NCI-H146 treated with DMSO at 0.1 percent for 48 hours (cell line): ENCODE measurements at regions not wholly inside any gene's neighbourhood (a gene's known extent, or its start where the extent isn't known, plus 50 kb on each side); places are given as distances from the start of the nearest gene placed in this dataset.

Experiments used
- DNase-seq: peaks from one replicate; lab custom pipeline; 2025; ENCODE audit not compliant: unreplicated experiment; lab: John Stamatoyannopoulos, UW

DNA sequence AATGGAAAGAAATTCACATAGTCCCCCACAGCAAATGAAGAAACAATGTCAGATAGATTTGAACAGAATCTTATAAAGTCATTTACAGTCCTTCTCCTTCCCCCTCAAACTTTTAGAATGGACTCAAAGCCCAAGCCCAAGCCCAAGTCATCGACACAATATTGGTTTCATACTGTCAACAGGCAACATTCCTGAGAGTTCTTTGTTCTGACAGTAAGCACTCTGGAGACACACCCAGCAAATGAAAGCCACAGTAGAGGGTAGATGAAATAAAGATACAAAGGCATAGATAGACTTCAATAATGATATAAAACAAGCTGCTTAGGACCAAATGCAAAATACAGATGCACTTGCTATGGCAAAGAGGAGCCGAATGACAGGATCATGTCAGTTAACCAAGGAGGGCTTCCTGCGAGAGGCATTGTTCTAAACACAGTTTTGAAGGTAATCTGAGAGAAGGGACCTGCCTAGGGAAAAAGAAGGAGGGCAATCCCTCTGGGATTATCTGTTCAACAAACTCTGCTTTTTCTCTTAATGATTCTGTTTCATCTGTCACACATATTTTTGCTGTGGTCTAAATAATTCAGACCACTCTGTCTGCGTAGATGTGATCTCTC, 97.1 kb upstream of the MAP4K3 start:
- DNase-seq = no peak

DNA sequence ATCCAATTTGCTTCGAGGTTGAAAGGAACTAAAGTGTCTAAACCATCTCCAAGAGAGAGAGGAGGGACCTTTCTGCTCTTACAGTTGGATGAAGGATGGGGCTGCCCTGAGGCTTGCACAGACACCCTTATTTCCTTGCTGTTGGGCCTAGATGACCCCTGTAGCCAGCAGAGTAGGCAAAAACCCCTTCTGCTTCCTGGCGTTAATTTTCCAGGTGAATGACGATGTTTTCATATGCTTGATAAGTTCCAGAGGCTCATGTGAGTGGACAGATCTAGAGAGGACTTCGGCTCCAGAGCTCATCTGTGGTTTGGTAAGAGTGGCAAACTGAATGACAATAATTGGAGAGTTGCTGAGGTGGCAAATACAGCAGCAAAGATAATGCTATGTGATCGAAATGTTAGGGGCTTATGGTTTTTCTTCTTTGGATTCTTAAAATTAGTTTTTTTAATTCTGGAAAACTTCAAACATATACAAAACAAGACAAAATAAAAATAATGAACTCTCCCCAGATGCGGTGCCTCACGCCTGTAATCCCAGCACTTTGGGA, 98.6 kb upstream of the MAP4K3 start:
- no peak for DNase-seq

DNA sequence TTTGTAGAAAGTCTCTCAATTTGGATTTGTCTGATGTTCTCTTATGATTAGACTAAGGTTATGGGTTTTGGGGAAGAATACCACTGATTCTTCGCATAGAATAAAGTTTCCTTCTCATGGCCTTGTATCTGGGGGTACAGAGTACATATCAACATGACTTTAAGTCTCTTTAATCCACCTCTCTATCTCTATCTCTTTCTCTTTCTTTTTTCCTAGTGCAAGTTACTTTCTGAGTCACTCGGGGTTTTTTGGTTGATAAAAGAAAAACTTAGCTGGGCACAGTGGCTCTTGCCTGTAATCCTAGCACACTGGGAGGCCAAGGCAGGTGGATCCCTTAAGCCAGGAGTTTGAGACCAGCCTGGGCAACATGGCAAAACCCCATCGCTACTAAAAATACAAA, 100.1 kb upstream of the MAP4K3 start:
- DNase-seq = no peak

DNA sequence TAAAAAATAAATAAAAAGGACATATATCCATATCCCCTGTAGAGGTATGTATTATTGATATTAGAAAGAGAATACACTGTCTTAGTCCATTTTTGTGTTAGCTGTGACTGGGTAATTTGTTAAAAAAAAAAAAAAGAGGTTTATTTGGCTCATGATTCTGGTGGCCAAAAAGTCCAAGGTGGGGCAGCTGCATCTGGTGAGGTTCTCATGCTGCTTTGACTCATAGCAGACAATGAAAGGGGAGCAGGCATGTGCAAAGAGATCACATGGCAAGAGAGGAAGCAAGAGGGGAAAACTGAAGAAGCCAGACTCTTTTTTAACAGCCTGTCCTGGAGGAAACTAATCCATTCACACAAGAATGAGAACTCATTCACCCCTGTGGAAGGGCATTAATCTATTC, 101.6 kb upstream of the MAP4K3 start:
- no peak for DNase-seq

DNA sequence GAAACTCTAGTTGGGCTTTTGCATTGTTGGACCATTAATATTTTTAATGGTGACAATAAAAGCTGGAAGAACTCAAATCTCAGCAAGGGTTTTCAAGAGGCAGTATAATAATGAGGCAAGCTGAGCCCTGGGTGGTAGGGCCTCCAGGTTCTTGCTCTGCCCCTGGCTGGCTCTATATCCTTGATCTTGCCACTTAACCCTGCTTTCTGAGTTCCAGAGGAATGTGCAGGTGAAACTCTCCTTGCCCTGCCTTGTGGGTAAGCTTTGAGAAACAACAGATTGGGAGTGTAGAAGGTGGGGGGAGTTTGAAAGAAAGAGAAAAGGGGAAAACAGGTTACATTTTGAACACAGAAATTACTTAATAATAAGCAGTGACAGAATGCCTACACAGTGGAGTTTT, 103.3 kb upstream of the MAP4K3 start:
- no peak for DNase-seq

DNA sequence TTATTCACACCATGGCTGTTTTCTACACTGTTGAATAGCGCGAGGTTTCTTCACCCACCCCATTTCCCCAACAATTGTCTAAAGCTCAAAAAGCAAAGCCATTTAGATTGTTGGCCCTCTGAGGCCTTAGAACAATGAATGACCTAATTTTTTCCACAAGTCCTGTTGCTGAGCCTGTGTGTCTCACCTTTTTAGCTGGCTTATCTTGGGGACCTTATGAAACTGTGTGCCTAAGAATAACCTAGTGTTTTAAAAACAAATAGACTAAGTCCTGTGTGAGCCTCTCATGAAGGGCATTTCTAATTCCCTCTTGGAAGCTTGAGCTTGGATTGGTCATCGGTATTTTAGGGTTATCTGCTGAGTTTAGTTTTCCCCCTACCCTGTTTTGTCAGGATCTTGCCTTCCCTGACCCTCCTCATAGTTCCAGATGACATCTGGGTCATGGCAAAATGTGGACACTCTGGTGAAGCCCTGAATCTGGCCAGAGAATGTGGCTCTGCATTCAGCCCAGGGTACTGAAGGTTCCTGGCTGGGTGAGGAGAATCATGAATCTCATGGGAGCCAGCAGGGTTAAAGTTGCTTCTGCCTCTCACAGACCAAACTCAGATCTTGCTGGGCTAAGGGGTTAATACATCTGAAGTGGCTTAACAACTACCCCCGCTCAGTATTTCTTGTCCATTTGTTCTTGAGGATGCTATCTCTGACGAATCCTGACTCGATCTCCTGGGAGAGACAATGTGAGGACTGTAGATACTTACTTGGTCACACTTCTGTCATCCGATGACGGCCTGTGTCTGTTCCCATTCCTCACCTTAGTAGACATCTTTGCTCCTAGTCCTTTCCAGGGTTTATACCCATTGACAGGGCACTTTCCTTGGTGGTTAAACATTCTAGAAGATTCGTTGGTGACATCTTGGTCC, 104.2 kb upstream of the MAP4K3 start:
- DNase-seq = no peak

DNA sequence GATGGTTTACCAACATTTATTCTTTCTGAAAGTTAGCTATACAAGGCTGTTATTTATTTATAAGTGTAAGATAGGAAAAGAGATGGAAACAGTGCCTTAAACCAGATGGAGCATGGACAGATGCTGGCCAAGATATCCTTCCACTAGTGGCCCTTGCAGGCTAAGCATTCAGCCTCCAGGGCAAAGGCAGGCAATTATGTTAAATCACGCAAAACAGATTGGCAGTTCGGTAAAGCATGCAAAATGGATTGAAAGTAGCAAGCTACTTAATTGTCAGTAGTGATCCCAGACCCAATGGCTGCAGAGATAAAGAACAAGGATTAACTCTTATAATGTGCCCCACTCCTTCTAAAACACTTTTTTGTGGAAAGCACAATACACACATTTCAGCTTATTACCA, 105.4 kb upstream of the MAP4K3 start:
- DNase-seq = no peak

DNA sequence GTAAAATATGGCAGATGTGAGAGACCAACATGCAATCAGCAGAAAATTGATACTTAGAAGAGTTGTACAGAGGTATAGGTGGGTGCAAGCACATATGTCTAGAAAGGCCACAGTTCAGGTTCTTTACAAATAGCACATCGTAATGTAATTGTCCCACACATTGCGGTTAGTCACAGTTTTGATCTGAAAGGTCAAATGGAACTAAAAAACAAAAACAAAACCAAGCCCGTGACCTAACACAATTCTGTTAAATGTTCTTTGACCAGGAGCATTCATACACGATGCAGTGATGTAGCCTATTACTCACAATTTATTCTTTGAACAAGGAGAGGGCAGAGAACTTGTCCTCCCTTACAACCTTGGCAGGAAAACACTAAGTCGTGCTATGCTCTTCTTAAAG, 108.9 kb upstream of the MAP4K3 start:
- DNase-seq = no peak

DNA sequence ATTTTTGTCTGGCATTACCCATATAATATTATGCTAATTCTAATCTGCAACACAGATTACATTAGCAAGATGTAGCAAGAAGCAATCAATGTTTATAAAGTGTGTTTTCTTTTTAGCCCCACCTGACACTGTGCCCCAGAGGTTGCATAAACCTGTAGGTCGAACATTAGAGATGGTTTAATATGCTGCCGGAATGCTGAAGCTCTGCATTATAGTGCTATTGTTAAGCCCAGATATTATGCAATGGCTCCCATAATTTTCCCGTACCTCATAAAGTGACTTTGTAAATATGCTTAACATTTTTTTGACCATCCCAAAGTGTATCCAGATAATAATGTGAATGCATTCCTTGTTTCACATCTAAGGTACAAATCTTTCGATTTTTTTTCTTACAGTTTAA, 109.3 kb upstream of the MAP4K3 start:
- DNase-seq = no peak

DNA sequence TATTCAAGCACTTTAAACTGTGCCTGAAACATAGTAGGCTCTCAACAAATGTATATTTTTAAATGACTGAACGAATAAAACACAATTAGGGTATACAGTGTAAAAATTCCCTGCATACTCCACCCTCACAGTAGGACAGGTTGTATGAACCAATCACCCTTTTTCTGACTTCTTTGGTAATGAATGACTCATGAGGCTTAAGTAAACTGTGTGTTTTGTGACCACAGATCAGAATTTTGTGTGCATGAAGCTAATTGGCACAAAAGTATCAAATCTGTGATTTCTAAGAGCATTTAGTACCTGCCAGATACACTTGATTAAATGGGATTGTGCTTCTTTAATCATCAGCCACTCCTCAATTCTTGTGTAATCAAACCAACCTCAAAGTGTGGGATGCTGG, 109.9 kb upstream of the MAP4K3 start:
- no peak for DNase-seq

DNA sequence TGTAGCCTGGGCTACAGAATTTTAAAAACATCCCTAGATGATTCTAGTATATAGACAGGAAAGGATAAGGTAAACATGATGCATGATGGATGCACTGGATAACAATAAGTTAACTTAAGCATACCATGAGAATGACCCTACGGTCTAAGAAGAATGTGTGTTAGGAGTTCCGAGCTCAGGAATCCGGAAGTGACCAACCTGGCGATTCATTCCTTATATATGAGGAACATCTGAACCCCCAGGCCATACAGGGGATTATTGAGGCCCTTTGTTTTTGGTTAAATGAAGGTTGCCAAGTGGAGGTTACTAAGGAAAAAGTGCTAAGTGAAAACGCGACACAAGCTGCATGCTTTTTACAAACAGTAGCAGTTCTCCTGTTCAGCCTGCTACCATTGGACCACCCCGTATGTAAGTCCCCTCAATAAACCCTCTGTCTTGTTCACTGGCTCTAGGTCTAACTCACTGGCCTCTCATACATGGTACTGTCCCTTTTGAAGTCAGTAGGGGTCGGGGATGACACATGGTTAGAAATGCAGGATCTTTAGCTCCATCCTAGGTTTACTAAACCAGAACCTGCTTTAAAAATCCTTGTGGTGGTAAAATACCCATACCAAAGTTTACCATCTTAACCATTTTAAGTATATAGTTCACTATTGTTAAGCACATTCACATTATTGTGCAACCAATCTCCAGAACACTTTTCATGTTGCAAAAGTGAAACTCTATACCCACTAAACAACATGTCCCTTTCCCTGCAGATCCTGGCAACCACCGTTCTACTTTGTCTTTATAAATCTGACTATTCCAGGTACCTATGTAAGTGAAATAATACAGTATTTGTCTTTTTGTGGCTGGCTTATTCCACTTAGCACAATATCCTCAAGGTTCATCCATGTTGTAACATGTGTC, 111.0 kb upstream of the MAP4K3 start:
- no peak for DNase-seq

DNA sequence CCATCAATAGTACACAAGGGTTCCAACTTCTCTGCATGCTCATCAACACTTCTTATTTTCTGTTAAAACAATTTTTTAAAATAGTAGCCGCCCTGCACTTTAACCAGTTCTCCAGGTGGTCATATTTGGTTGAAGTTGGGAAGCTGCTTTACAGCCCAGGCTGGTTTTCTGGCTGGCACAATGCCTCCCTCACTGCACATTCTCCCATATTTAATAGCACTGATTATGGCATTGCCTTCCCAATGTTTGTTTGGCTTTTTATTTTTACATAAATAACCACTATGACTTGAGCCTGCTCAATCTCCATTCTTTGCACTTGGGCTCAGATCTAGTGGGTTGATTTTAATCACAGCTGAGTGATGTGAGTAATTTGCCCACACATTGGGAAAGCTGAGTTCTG, 111.9 kb upstream of the MAP4K3 start:
- no peak for DNase-seq

DNA sequence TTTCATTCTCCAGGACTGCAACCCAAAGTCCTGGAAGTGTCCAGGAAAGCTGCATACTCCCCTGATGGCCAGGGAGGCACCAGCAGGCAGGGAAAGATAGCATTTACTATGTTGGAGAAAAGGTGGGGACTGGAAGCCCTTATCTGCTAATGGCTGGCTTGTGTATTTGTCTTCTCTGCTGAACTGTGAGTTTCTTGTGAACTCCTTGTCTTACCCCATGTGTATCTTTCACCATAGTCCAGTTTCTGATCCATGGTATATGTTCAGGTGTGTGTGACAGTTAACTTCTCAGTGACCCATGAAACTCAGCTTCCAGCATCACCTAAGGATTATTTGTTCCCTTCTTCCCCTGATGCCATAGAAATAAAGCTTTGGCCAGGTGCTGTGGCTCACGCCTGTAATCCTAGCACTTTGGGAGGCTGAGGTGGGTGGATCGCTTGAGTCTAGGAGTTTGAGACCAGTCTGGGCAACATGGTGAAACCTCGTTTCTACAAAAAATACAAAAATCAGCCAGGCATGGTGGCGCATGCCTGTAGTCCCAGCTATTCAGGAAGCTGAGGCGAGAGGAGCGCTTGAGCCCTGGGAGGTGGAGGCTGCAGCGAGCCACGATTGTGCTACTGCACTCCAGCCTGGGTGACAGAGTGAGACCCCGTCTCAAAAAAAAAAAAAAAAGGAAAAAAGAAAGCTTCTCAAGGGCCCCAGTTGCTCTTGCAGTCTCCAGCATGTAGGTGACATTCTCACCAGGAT, 112.8 kb upstream of the MAP4K3 start:
- DNase-seq = no peak

DNA sequence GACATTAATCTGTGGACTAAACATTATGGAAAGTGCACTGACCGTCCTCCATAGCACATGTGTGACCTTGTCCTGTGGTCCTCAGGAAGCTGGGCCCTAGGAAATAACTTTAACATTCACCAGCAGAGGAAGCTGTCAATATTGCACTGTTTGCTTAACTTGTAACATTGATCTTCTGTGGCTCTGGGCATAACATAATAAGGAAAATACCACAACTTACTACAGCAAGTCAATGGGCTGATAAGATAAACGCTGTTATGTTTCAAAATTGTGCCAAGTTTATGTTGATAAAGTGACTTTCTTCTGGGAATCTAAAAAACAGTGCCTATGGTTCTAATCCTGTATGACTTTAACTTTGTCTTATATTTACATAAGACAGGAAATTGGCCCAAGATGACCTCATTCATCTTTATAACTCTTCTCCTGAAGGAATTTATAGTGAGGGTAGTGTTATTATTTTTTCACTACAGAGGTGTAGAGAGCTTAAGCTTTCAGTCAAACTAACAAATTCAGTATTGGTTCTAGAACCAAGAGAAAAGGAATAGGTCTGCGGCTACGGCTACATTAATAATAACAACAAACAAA, 113.7 kb upstream of the MAP4K3 start:
- no peak for DNase-seq

DNA sequence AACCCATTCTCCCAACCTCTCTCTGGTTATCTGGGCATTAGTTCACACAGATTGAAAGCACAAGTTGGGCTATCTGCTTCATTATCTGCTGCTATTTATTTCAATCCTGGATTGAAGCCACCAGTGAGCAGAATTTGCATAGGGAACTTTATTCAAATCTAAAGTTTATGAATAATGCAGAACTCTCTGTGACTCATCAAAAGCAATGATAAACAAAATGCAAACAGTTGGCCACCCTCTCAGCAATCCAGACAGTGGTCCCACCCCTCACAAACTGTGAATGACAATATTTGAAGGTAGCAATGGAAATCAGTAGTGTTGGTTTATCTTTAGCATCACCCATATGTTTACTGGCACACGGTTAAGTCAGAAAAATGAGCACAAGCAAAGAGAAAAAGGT, 106.8 kb upstream of the TMEM178A start:
- no peak for DNase-seq

DNA sequence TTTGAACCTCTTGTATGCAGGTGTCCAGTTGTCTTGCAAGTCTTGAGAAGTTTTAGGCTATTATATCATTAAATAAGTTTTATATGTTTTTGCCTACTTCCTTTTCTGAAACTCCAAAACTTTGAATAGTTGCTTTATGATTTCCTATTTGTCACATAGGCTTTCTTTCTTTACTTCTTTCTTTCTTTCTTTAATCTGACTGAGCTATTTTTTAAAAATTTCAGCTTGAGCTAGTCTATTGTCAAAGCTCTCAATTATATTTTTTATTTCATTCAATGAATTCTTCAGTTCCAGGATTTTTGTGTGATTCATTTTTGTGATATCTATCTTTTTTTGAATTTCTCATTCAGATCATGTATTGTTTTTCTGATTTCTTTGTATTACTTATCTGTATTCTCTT, 102.1 kb upstream of the TMEM178A start:
- no peak for DNase-seq

DNA sequence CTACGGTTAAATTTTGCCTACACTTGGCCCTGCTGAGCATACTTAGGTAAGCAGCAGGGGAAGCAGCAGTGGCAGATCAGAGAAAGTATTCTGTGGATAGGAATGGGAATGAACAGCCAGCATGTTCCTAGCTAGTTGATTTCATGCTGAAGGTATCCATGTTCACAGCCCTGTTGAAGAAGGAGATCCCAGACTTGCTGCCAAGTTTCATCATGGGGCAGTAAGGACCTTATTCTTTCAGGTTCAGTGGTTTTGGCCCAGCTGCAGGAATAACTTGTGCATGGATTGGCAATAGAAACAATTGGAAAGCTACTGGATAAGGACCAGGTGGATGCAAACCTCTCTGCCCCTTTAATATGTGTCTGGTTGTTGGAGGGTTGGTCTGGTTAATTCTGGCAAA, 98.2 kb upstream of the TMEM178A start:
- no peak for DNase-seq

DNA sequence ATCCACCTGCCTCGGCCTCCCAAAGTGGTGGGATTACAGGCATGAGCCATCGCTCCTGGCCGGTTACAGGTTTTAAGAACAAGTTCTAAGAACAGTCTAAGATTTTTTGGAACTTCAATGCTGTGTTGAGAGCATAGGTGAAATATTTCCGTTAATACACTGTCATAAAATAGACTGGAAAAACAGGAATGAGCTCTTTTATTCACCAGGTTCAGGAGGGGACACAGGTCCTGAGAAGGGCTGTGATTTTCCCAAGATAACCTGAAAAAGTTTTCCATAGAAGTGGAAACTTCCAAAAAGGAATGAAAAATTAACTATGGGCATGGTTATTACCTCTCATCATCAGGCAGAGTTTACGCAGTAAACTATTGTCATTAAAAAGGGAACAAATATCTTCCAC, 97.6 kb upstream of the TMEM178A start:
- no peak for DNase-seq

DNA sequence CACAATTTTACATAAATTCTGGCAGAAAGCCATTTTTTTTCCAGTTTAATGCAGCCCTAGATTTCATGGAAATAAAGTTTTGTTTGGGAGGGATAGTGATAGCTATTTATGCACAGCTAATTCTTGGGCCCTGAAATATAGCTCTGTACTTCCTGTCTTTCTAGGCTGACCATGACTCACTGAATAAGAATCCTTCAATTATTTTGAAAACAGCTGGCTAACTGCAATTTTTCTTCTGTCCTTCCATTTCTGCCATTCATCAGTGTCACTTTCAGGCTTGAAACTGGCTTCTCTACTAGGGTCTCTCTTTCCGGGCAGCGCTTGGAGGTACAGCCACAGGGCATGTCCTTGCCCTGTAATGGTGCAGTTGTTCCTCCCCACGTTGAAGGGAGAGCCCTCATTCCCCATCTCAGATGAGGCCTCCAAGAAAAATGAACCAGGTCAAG, 97.1 kb upstream of the TMEM178A start:
- DNase-seq = no peak

DNA sequence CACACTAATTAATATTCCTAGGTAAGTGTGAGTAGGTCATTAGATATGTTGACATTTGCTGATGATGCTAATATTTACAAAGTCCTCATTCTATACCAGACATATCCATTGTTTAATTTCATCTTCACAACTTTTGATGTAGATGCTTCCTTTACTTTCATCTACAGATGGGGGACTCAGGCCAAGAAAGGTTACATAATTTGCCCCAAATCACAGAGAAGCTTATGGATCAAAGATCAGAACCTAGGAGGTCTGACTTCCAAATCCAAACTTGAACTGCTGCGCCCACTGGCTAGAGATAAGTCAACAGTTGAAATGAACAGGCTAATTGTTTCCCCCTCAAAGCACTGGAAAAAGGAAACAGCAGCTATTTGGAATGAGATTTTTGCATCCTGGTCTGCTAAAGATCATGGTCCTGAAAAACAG, 95.6 kb upstream of the TMEM178A start:
- no peak for DNase-seq
